ENCODE measurements at regions not wholly inside any gene's neighbourhood (a gene's known extent, or its start where the extent isn't known, plus 50 kb on each side); places are given as distances from the start of the nearest gene placed in this dataset.

- TF ChIP-seq ZNF274 (IDR thresholded peaks at IDR 0.05; ENCODE audit: low read depth, low read length) = no peak
- no peak for TF ChIP-seq YY1 (IDR thresholded peaks at IDR 0.05; ENCODE audit: insufficient read depth, insufficient read length)
Observed at GRCh38 chr10:28793482-28793881, 116.2 kb downstream of the BAMBI start.
